ENCODE measurements at regions not wholly inside any gene's neighbourhood (a gene's known extent, or its start where the extent isn't known, plus 50 kb on each side); places are given as distances from the start of the nearest gene placed in this dataset.

DNA sequence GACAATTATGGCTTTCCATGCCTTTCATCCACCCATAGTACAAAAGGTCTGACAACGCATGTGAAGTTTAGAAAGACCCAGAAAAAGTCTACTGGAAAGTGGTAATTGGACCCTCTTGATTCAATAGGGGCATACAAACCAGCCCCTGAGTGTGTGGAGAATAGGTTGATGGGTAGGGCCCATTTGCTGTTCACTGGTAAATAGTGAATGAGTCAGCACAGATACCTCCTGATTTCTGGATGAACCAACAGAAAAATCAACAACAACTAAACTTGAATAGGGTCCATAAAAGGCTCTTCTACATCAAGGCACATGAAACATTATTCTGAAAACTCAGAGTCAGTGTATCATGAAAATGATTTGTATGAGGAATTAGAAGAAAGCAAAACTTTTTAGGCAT lies 235.4 kb upstream of the SLC35B3 start:
- TF ChIP-seq, protein P1, sequence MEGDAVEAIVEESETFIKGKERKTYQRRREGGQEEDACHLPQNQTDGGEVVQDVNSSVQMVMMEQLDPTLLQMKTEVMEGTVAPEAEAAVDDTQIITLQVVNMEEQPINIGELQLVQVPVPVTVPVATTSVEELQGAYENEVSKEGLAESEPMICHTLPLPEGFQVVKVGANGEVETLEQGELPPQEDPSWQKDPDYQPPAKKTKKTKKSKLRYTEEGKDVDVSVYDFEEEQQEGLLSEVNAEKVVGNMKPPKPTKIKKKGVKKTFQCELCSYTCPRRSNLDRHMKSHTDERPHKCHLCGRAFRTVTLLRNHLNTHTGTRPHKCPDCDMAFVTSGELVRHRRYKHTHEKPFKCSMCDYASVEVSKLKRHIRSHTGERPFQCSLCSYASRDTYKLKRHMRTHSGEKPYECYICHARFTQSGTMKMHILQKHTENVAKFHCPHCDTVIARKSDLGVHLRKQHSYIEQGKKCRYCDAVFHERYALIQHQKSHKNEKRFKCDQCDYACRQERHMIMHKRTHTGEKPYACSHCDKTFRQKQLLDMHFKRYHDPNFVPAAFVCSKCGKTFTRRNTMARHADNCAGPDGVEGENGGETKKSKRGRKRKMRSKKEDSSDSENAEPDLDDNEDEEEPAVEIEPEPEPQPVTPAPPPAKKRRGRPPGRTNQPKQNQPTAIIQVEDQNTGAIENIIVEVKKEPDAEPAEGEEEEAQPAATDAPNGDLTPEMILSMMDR (IDR thresholded peaks at IDR 0.05; ENCODE audit: insufficient read depth, low read depth, low read length): no peak
- TF ChIP-seq EZH2 (IDR thresholded peaks at IDR 0.05; ENCODE audit: insufficient read depth, low read length): no peak
